Uterus (tissue), 3 donors: ENCODE measurements at regions not wholly inside any gene's neighbourhood (a gene's known extent, or its start where the extent isn't known, plus 50 kb on each side); places are given as distances from the start of the nearest gene placed in this dataset. TPM values are rescaled to one million over a fixed set of nuclear protein-coding genes. Genes with fewer than 3 reads are reported as not detected.

Experiments
- DNase-seq, 2 donors: peaks; one replicate each; pipeline ENCODE4 v3.0.0-alpha.2; 2019 to 2020
- H3K27ac ChIP-seq, 2 donors: fragments of 200-600 bp; sonication (generic); 1 replicate in 1 of 2; 2 replicates in 1 of 2; pipeline ENCODE4 v1.5.1; 2016 to 2018
- H3K27me3 ChIP-seq, 2 donors: fragments of 200-600 bp; sonication (generic); one replicate each; pipeline ENCODE4 v1.5.1; 2018 to 2019; ENCODE audit warnings: control low read depth in 1 of 2
- H3K36me3 ChIP-seq, 2 donors: fragments of 200-600 bp; sonication (generic); one replicate each; pipeline ENCODE4 v1.5.1; 2019; ENCODE audit warnings: control low read depth in 1 of 2
- H3K4me1 ChIP-seq, 2 donors: fragments of 200-600 bp; sonication (generic); one replicate each; pipeline ENCODE4 v1.5.1; 2018 to 2019; ENCODE audit warnings: control low read depth in 1 of 2
- H3K4me3 ChIP-seq, 2 donors: fragments of 200-600 bp; sonication (generic); 1 replicate in 1 of 2; 2 replicates in 1 of 2; pipeline ENCODE4 v1.5.1; 2018 to 2019; ENCODE audit warnings: mild to moderate bottlenecking in 1 of 2
- H3K9me3 ChIP-seq, 2 donors: fragments of 200-600 bp; sonication (generic); one replicate each; pipeline ENCODE4 v1.5.1; 2019; ENCODE audit warnings: control low read depth in 1 of 2
- POLR2A ChIP-seq, 2 donors: fragments of 450-650 bp; IDR thresholded peaks; one replicate each; pipeline ENCODE4 v1.6.1; 2016; ENCODE audit warnings: antibody characterized with exemption in 2 of 2, mild to moderate bottlenecking in 1 of 2, moderate library complexity in 1 of 2
- intact Hi-C: fragments of 100-400 bp; cut with DNase I; formaldehyde crosslinking; loops from one replicate; pipeline ENCODE4 v1.15.1; 2023; ENCODE audit warnings: low total_unique reads
- microRNA counts, 2 donors: library from miRNA; unstranded; fragments of <30 nt; microRNA quantifications; one replicate each; lab custom pipeline; 2016 to 2017
- small RNA-seq: library from RNA; depleted of rRNA; stranded (forward); fragments of <200 nt; gene quantifications from one replicate; pipeline ENCODE3, GENCODE V24; 2016
- TF ChIP-seq, protein P1 (sequence below), 4 experiments: fragments of 200-600 bp in 2 of 4; fragments of 450-650 bp in 2 of 4; sonication (generic) in 2 of 4; IDR thresholded peaks; one replicate each; pipeline ENCODE4 v1.5.1; 2016 to 2019; ENCODE audit warnings: antibody characterized with exemption in 4 of 4, mild to moderate bottlenecking in 2 of 4, moderate library complexity in 1 of 4
- donor health status: DM: yes; HTN: yes; CAD: no.

DNA sequence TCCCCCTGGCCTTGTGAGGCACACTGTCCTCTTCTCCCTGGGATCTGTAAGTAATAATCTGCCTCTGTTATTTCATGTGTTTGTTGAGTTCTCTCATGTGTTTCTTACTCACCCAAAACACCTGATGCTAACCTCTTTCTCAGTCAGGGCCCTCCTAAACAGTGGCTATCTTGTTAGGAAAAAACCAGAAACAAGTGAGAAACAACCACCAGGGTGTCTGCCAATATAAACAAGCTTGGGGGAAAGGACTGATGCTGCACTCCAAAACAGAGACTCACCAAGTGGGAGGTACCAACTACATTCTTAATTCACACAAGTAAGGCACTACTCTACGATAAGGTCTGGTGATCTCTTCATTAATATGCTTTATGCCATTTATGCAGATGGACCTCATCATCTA lies 564.4 kb downstream of the SEMA5A start:
- Histone ChIP-seq H3K36me3 (no peaks in the 10 kb centered on the region), H3K27ac (no peak overlapping the region), H3K9me3 (no peaks in the 10 kb centered on the region), H3K4me1 (no peaks in the 10 kb centered on the region), H3K4me3 (no peak overlapping the region), H3K27me3 (no peaks in the 10 kb centered on the region)
- intact Hi-C loops = no loop called here
- DNase-seq = no peak
- TF ChIP-seq POLR2A (IDR thresholded peaks at IDR 0.05) = no peak
- TF ChIP-seq, protein P1, sequence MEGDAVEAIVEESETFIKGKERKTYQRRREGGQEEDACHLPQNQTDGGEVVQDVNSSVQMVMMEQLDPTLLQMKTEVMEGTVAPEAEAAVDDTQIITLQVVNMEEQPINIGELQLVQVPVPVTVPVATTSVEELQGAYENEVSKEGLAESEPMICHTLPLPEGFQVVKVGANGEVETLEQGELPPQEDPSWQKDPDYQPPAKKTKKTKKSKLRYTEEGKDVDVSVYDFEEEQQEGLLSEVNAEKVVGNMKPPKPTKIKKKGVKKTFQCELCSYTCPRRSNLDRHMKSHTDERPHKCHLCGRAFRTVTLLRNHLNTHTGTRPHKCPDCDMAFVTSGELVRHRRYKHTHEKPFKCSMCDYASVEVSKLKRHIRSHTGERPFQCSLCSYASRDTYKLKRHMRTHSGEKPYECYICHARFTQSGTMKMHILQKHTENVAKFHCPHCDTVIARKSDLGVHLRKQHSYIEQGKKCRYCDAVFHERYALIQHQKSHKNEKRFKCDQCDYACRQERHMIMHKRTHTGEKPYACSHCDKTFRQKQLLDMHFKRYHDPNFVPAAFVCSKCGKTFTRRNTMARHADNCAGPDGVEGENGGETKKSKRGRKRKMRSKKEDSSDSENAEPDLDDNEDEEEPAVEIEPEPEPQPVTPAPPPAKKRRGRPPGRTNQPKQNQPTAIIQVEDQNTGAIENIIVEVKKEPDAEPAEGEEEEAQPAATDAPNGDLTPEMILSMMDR (IDR thresholded peaks at IDR 0.05) = no peak

DNA sequence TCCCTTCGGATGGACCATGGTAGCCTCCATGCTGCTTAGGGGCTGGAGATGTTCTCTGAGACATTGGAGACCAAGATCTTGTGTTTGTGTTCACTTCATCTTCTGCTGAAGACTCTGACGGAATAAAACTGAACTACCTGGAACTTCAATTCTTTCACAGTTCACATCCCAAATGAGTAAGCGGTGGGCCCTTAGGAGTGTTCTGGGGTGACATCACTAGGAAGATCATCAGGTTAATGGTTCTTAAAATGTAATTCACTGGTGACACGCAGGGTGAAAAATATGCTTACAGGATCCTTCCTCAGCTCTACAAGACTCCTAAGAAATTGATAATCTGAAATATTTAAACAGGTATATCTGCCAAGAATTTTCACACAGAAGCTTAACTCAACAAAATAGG lies 561.5 kb downstream of the SEMA5A start:
- Histone ChIP-seq H3K27ac (no peak overlapping the region), H3K4me1 (no peaks in the 10 kb centered on the region)
- TF ChIP-seq, protein P1 (IDR thresholded peaks at IDR 0.05) = no peak
- no peak for TF ChIP-seq POLR2A (IDR thresholded peaks at IDR 0.05)

More for the DNA sequence above, 561.5 kb downstream of the SEMA5A start:
- Histone ChIP-seq H3K27me3 (no peaks in the 10 kb centered on the region), H3K4me3 (no peak overlapping the region), H3K9me3 (no peaks in the 10 kb centered on the region), H3K36me3 (no peaks in the 10 kb centered on the region)
- DNase-seq = no peak
- intact Hi-C loops = no loop called here

MicroRNA genes in the stretch of these regions (microRNA counts, 767-probe panel; counts per million panel counts)
- 0 counts per million in 2 donors for microRNA hsa-miR-4458 (lab: Ali Mortazavi, UCI)

Small RNA genes lying in the stretch of these regions (small RNA-seq; reads per million reads assigned to genes)
- gene AC091895.1 (not detected), gene AC091912.1 (not detected), gene AC091912.2 (not detected), gene AC091932.2 (not detected), gene AC091932.4 (not detected), gene AC091953.1 (not detected), gene AC091953.2 (not detected), gene AC091953.3 (not detected), gene AC091953.5 (not detected), gene AC091965.3 (not detected), gene RNU1-76P (not detected)
